Activated CD8-positive, alpha-beta memory T cell treated with anti-CD3 and anti-CD28 coated beads for 4 hours (primary cell): ENCODE measurements at regions not wholly inside any gene's neighbourhood (a gene's known extent, or its start where the extent isn't known, plus 50 kb on each side); places are given as distances from the start of the nearest gene placed in this dataset.

Source experiments
- DNase-seq, 2 donors: peaks; one replicate each; pipeline ENCODE4 v3.0.0-alpha.2; 2020; ENCODE audit warnings: low read depth in 2 of 2

DNA sequence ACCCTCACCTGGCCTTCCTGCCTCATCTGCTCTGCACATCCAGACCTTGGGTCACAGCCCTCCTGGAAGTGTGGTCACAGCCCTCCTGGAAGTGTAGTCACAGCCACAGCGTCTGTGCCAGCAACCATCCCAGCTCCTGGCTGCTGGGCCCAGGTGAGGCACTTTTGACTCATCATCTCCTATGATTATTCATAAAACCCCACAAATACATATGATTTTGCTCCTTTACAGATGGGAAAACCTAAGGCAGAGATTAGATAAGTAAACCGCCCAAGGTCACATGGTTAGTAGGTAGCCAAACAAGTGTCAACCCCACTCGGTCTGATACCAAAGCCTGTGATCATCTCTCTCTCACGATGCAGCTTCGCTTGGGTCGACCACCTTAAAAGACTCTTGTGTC is 94.3 kb downstream of the PRLHR start:
- DNase-seq: no peak

DNA sequence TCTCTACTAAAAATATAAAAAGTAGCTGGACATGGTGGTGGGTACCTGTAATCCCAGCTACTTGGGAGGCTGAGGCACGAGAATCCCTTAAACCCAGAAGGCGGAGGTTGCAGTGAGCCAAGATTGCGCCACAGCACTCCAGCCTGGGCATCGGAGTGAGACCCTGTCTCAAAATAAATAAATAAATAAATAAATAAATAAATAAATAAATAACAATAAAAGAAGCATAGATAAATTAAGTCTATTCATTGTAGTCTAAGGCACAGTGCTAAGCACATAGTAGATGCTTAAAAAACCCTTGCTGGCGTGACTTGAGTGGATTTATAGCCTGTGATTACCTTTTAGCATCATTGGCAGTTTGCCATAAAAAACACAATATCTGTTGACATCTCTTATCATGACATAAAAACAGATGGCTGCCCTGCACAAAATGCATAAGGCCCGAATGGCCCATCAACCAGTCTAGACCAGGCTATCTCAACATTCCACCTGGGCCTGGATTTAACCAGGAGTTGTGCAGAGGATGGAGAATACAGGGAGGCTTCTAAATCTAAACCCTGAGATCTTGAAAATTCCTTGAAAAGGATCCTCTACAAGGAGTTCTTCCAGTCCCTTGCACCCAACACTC is 94.9 kb downstream of the PRLHR start:
- no peak for DNase-seq

DNA sequence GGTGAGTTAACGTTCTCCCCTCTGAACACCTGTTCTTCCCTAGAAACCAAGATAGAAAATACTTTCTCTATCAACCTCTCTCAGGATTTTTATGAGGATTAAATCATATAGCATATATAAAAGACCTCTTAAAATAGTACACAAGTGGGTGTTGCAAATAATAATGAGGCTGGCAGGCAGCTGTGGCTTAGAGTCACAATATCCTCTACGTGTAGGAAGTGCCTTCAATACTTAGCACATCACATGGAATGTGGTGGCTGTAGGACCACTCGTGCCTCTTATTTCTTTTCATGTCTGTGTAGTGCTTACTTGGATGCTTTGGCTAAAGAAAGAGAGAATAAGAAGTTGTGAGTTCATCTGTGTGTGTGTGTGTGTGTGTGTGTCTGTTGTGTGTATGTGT is 96.3 kb downstream of the PRLHR start:
- no peak for DNase-seq

DNA sequence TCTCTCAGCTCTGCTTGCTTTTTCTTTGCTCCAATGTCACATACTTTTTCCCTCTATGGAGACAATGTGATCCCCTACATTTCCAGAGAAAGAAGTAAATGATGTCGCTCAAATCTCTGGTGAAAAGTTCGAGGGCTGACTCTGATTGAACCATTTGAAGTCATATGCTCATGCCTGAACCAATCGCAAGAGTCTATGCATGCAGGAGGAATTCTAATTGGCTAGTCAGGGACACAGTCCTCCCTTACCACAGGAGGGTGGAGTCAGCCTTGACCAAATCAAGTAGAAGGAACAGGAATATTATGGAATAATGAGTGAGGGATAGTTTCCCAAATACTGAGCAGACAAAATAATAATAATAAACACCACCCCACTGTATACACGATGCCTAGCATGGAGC is 96.8 kb downstream of the PRLHR start:
- no peak for DNase-seq

DNA sequence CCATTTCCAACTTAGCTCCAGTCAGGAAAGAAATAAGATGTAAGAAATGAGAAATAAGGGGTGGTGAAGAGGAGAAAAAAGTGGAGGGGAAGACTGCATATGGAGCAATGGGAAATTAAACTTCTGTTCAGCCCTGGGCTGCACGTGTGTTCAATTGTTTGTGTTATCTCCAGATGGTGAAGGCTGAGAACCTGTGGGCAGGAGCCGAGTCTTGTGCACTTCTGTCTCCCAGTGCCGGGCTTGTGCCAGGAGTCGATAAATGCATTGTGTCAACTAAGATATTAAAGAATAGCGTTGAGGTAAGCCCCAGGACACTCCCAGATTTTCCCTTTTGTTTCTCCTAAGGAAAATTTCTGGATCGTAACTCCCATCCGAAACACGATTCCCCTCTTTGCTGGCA is 98.2 kb downstream of the PRLHR start:
- no peak for DNase-seq

DNA sequence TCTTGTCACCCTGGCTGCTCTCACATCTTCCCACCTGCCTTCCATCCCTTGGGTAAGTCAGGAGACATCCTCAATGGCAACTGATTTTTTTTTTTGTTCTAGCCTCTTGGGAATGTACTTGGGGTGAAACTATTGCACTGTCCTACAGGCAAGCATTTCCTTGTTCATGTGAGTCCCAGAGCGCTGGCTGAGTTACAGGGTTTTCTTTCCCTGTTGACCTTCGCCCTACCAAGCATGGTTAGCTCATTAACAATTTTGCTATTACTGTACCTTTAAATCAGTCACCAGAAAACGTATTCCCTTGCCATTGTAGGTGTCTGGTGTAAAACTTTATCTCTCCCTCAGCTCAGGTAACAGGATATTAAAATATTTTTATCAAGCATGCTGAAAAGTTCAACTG is 98.9 kb downstream of the PRLHR start:
- no peak for DNase-seq

DNA sequence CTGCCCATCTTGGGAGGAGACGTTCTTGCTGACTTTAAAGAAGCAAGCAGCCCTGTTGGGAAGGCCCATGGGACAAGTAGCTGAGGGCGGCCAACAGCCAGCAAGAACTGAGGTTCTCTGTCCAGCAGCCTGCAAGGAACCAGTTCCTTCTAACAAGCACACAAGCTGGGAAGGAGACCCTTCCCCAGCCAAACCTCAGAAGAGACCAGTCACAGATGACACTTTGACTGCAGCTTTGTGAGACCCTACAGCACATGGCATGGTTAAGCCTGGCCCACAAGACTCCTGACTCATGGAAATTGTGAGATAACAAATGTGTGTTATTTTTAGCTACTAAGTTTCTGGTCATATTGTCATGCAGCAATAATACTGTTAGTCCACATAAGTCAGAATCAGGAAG is 99.9 kb downstream of the PRLHR start:
- no peak for DNase-seq

DNA sequence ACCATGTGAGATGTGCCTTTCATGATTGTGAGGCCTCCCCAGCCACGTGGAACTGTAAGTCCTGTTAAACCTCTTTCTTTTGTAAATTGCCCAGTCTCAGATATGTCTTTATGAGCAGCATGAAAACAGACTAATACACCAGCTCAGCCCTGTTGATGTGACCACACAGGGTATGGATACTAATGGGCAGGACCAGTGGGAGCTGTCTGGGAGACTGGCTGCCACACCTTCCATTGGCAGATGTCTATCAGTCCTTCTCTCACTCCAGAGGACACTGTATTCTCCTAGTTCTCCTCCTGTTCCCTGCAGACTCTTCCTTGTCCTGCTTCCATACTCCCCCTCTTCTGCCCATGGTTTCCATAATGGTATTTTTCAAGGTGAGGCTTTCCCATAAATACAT is 104.4 kb downstream of the PRLHR start:
- no peak for DNase-seq

DNA sequence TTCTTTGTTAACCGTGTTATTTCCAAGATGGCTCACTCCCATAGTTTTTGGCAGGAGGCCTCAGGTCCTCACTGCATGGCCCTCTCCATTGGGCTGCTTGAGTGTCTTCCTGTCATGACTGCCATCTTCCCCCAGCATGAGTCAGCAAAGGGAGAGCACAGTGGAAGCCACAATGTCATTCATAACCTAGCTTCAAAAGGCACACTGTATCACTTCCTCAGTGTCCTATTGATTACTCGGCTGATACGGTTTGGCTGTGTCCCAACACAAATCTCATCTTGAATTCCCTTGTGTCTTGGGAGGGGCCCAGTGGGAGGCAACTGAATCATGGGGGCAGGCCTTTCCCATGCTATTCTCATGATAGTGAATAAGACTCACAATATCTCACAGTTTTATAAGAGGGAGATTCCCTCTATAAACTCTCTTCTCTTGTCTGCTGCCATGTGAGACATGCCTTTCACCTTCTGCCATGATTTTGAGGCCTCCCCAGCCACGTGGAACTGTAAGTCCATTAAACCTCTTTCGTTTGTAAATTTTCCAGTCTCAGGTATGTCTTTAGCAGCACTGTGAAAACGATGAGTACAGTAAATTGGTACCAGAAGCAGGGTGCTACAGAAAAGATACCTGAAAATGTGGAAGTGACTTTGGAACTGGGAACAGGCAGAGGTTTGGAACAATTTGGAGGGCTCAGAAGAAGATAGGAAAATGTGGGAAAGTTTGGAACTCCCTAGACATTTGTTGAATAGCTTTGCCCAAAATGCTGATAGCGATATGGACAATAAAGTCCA is 106.5 kb downstream of the PRLHR start:
- no peak for DNase-seq

DNA sequence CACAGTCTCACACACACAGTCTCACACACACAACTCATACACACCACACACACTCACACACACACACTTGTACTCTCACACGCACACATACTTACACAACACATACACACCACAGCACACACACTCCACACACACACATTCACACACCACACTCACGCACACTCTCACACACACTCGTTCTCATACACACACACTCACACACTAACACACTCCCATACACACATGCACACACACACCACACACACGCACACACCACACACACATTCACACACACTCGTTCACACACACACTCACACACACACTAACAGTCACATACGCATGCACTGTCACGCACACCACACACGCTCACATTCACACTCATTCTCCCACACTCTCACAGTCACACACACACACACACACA is 109.8 kb downstream of the PRLHR start:
- DNase-seq: no peak

DNA sequence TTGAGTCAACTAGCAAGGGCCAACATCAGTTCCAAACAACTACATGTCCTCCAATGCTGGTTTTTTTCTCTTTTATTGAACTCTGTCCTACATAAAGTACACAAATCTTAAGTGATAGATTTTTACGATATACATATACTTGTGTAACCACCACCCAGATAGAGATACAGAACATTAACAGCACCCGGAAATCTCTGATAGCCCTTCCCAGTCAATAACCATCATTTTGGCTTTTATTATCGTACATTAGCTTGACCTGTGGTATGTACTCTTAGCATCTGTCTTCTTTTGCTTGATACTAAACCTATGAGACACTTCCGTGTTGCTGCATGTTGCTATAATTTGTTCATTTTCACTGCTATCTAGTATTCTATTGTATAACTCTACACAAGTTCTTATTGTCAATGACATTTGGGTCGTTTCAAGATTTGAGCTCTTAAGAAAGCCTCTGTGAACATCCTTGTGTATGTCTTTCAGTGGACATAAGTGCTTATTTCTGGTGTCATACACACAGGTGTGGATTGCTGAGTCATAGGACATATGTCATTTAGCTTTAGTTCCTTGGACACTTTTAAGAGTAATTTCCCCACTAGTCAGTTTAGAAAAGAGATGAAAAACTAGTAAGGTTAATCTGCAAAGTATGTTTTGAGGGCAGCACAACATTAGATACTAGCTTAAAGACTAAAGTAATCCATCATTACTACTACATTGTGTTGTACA is 111.1 kb downstream of the PRLHR start:
- DNase-seq: no peak

DNA sequence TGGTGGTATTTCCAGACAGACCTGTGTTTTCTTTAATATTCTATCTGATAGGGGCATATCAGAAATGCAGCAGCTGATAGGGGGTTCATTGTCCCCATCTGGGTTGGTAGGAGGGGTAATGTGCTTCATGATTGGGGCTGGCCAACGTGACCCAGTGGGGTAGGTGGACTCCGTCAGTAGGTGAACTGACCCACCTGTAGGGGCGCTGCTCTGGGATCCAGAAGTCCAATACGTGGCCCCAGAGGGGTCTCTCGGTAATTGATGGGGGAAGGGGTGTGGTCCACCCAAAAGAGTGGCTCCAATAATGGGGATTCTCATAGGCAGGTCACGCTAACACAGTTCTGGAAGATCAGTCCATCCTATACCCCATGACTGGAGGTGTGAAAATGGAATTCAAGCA is 112.0 kb downstream of the PRLHR start:
- no peak for DNase-seq

DNA sequence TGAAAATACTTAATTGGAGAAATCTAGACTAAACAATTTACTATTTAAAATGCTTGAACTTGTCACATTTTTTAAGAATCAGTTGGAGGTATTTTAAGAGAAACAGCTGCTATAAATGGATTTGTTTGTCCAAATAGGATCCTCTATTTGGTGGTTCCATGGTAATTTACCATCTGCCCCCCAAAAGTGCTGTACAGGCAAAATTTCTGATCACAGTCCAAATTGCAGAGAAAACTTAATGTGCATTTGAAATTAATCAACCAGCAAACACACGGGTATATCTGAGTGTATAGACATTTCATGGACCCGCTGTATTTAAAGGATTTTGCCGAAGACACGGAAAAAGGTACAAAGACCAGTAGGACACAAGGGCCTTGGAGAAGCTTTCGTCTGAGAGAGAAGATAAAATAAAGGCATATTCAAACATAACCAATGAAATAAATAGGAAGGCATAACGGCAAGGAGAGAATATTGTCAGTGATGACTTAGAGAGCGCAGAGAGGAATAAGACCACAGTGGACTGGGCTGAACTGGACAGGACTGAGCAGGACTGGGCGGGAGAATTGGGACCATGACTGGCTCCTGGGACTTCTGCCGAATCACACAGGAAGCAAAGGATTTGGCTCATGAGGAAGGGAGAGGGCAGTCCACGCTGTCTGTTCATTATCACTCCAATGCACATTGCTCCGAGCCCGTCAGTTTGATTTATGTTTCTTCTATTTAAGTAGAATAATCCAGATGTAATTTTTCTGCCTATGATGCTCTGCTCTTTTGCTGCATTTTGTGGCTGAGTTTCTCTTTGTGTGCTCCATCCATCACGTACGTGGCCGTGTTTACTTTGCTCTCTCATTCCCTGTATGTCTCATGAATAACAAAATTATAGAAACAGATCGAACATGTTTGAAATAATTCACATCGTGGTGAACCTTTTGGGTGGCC is 112.8 kb downstream of the PRLHR start:
- no peak for DNase-seq

DNA sequence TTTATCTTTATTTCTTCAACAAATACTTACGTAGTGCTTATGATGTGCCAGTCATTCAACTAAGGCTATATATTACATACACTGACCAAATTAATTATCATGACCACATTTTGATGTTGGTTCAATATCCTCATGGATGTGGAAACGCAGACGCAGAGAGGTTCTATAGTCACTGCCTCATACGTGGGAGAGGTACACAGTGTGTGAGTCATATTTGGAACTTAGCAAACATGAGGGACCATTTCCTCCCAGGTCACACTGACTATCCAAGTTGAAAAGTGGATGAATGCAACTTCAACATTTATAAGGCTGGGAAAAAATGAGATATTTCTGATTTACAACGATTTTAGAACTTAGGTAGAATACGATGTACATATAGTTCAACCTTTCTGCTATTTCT is 113.6 kb downstream of the PRLHR start:
- no peak for DNase-seq

DNA sequence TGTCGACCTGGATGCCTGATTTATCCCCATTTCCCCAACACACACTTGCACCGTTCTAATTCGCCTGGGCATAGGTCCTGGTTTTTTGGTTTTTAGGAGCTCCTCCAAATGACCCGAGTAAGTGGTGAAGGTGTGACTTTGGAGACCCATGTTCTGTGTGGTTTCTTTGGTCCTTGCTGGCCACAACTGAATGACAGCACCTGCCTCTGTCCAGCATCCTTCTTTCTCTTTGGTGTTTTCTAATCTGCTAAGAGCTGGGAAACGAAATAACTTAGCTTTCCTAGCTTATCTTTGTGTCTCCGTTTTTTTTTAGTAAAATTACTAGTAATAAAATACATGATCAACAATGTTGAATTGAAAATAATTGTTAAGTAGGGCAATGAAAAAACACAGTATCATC is 120.2 kb downstream of the PRLHR start:
- no peak for DNase-seq

DNA sequence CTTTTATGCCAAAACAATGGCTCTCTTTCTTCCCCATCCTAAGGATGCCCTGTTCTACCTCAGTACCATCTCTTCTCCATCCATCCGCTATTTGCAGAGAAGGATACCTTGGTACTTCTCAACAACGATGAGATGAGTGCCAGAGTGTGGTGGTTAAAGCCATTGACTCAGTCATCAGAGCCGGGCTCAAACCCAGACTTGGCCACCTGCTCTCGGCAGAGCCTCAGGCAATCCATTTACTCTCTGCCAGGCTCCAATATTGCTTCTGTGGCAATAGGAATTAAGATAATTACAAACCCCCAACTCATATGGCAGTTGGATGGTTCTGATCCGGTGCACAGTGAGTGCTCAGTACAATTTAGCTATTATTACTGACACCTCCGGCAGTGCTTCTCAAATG is 121.3 kb downstream of the PRLHR start:
- no peak for DNase-seq

DNA sequence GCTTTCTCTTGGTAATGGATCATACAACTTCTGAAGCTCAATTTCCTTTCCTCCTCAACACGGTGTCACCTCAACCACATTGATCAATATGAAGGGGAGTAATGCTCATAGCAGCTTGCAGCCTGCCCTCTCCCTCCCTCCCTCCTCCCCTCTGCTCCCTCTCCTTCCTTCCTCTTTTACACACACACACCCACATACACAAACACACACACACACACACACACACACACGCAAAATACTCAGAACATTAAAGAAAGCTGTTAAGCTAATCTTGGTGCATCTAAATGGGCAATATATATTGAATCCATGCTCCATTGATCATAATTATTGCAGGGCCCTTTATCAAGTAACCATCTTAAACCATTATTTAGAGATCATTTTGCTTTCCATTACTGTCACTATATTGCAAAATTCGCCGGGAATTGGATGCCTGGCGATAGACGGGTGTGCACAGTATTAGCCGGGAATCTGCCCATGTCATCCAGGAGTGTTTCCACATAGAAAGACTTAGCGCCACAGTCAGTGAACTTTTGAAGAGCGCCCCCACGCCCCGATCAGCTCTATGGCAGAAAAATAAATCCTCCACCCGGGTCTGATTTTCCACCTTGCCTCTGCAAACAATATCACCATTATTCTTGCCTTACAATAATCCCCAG is 122.0 kb downstream of the PRLHR start:
- no peak for DNase-seq

DNA sequence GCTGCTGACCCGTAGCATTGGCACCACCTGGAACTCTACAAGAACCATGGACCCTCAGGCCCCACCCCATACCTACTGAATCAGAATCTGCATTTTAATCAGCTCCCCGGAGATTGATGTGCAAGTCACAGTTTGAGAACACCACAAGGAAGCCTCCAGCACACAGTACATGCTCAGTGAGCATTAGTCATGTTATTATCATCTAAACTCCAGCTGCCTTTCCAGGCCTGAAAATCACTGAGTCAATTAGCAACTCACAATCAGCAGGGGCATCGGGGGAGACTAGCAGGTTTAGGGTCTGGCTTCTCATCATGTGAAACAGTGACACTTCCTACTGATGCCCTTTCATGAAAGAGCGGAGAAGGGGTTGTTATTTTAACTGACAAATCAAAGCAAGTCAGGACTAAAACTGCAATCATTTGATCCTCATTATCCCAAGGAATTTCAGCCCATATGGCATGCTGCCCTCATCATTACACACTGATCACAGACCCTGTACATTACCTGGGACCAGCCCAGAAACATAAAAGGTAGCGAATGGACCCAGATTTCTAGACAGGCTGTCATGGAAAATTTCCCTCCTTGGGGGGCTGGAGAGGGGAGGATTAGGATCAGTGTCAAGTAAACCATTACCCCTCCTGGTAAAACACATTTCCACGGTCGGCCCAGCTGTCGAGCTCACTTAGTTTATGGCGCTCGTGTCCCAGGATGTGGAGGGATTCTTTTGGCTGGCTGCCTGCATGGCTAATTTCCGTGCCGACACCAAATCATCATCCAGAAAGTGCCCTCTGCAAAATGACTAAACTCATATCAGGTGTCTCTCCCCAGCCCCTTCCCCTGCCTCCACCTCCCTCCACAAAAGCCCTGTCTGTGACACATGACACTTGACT is 122.8 kb downstream of the PRLHR start:
- DNase-seq: no peak

DNA sequence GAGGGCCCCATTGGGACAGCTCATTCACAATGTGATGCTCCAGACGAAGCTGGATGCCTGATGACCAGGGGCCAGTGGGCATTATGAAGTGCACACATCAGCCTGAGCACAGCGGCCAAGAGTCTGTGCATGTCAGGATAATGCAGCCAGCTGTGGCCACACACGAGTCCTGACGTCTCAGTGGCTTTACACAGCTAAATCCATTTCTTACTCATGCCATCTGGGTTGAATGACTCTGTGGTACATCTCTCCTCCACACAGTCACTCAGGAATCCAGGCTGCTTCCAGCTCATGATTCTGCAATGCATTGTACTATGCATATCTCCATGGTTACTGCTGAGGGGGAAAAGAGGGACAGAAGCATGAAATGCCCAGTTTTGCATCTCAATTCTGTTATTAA is 123.6 kb downstream of the PRLHR start:
- DNase-seq: no peak

DNA sequence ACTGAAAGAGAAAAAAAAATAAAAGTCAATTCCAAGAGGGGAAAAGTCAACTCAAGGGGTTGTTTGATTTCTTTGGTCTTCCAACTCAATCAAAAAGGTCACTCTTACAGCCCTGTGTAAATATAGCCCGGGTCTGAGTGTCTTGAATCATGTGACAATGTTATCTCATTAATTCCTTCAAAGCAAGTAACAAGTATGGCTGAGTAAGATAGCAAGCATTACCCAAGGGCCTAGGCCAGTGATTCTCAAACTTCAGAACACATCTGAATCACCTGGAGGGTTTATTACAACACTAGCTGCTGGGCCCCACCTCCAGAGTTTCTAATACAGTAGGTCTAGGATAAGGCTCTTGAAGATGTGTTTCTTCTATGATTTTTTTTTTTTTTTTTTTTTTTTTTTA is 125.0 kb downstream of the PRLHR start:
- no peak for DNase-seq
